Breast epithelium (tissue), 4 donors: ENCODE measurements at regions not wholly inside any gene's neighbourhood (a gene's known extent, or its start where the extent isn't known, plus 50 kb on each side); places are given as distances from the start of the nearest gene placed in this dataset.

ENCODE experiments used
- DNase-seq, 2 donors: peaks; one replicate each; pipeline ENCODE4 v3.0.0-alpha.2; 2019; ENCODE audit warnings: low spot score in 2 of 2
- H3K27ac ChIP-seq, 2 donors: fragments of 200-600 bp; sonication (generic) in 1 of 2; one replicate each; pipeline ENCODE4 v1.5.1; 2016 to 2019; ENCODE audit warnings: mild to moderate bottlenecking in 1 of 2
- H3K27me3 ChIP-seq, 2 donors: fragments of 200-600 bp; sonication (generic) in 1 of 2; one replicate each; pipeline versions ENCODE4 v1.5.1 to v1.6.0; 2017 to 2019; ENCODE audit warnings: control low read depth in 1 of 2, mild to moderate bottlenecking in 1 of 2
- H3K36me3 ChIP-seq: fragments of 200-600 bp; one replicate; pipeline ENCODE4 v1.5.1; 2019
- H3K4me1 ChIP-seq, 2 donors: fragments of 200-600 bp; sonication (generic); one replicate each; pipeline ENCODE4 v1.5.1; 2016 to 2019; ENCODE audit warnings: control low read depth in 1 of 2
- H3K4me3 ChIP-seq, 3 donors: fragments of 200-600 bp; sonication (generic); 1 replicate in 2 of 3; 2 replicates in 1 of 3; pipeline ENCODE4 v1.5.1; 2016 to 2019; ENCODE audit warnings: mild to moderate bottlenecking in 3 of 3, moderate library complexity in 2 of 3
- H3K9me3 ChIP-seq, 2 donors: fragments of 200-600 bp; sonication (generic) in 1 of 2; one replicate each; pipeline ENCODE4 v1.5.1; 2016 to 2019; ENCODE audit warnings: control low read depth in 1 of 2
- CTCF ChIP-seq, 3 donors: fragments of 450-650 bp; IDR thresholded peaks; one replicate each; pipeline ENCODE4 v1.5.1; 2016 to 2017; ENCODE audit warnings: antibody characterized with exemption in 3 of 3, mild to moderate bottlenecking in 3 of 3, moderate library complexity in 3 of 3
- POLR2A ChIP-seq: fragments of 450-650 bp; IDR thresholded peaks from one replicate; pipeline ENCODE4 v1.6.1; 2016; ENCODE audit warnings: antibody characterized with exemption, mild to moderate bottlenecking, moderate library complexity
- POLR2AphosphoS5 ChIP-seq, 3 donors: sonication (generic); formaldehyde crosslinking; IDR thresholded peaks; one replicate each; pipeline ENCODE4 v1.6.1; 2017; ENCODE audit warnings: antibody characterized with exemption in 3 of 3
- intact Hi-C: fragments of 100-400 bp; cut with DNase I; formaldehyde crosslinking; loops from one replicate; pipeline ENCODE4 v1.15.1; 2023; ENCODE audit warnings: low total_unique reads

DNA sequence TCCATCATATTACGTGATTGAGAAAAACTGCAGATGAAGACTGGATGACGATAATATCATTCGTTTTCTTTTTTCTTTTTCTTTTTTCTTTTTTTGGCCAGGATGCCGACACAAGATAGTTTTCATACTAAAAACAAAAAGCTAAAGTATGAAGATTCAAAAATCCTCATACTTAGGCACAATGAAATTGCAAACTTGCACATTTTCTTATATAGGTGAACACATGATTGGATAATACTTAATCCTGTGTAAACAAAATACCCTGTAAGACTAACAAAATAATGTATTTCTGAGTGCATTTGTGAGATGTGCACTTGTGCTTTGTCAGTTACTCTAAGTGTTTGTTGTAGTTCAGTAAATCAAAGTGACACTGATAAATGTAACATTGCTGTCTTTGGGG is 568.9 kb downstream of the ANKRD50 start:
- Histone ChIP-seq H3K4me3 (no peak overlapping the region), H3K27me3 (no peaks in the 10 kb centered on the region), H3K4me1 (no peaks in the 10 kb centered on the region), H3K9me3 (no peaks in the 10 kb centered on the region), H3K27ac (no peak overlapping the region), H3K36me3 (no peaks in the 10 kb centered on the region)
- TF ChIP-seq CTCF (IDR thresholded peaks at IDR 0.05), result no peak
- TF ChIP-seq POLR2AphosphoS5 (IDR thresholded peaks at IDR 0.05), result no peak
- no peak for TF ChIP-seq POLR2A
- intact Hi-C loops, result no loop called here
- no peak for DNase-seq

DNA sequence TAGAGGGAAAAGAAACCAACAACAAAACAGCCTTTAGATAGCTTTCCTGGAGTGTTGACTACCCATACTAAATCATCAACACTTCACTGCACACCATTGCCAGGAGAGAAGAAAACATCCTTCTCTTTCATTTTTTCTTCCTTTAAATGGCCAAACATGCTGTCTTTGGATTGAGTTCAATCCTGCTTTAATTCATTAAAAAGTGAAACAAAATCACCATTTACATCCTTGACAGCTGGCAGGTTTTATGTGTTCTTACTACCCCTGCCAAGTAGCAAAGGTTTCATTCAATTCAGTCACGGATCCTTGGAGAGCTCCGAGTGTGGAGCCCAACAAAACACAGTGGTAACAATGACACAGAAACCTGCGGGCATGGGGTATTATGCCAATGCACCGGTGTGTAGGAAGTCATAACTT is 568.3 kb downstream of the ANKRD50 start:
- intact Hi-C loops, result no loop called here
- H3K27ac ChIP-seq, result peak overlapping the region in 1 of 2 donors; percentile 30

DNA sequence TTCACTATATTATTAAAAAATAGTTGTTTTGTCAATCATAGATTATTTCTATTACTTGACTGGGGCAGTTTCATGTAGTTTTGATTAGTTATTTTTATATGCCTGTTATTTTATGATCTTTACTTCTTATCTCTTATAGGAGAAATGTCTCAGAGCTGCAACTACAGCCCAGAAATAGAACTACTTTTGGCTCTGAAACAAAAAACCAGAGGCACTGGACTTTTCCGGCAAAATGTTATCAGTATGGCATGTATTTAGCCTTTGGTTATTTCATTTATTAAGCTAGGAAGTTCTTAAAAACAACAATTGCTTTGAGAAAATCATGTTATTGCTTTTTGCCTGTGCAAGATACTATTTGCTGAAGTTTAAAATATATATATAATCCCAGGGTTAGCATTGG is 566.5 kb downstream of the ANKRD50 start:
- no peaks in the 10 kb centered on the region for H3K36me3 ChIP-seq
- no peaks in the 10 kb centered on the region for H3K9me3 ChIP-seq
- TF ChIP-seq POLR2A, result no peak
- TF ChIP-seq POLR2AphosphoS5 (IDR thresholded peaks at IDR 0.05), result no peak
- TF ChIP-seq CTCF (IDR thresholded peaks at IDR 0.05), result no peak
- H3K27me3 ChIP-seq, result no peaks in the 10 kb centered on the region
- no peak overlapping the region for H3K4me3 ChIP-seq
- no peak for DNase-seq
- intact Hi-C loops, result no loop called here
- no peak overlapping the region for H3K27ac ChIP-seq
- no peaks in the 10 kb centered on the region for H3K4me1 ChIP-seq

More for the DNA sequence above, 568.3 kb downstream of the ANKRD50 start:
- no peaks in the 10 kb centered on the region for H3K9me3 ChIP-seq
- peak overlapping the region in 1 of 3 donors; percentile 38 for H3K4me3 ChIP-seq
- H3K4me1 ChIP-seq, result no peaks in the 10 kb centered on the region
- DNase-seq, result peak in 1 of 2 donors; percentile 24
- no peak for TF ChIP-seq CTCF (IDR thresholded peaks at IDR 0.05)
- no peak for TF ChIP-seq POLR2A
- TF ChIP-seq POLR2AphosphoS5 (IDR thresholded peaks at IDR 0.05), result no peak
- H3K36me3 ChIP-seq, result no peaks in the 10 kb centered on the region
- no peaks in the 10 kb centered on the region for H3K27me3 ChIP-seq

GRCh38 chr4:124151031-124151430 is 561.5 kb downstream of the ANKRD50 start:
- no peaks in the 10 kb centered on the region for H3K9me3 ChIP-seq
- H3K4me3 ChIP-seq, result no peak overlapping the region
- no peaks in the 10 kb centered on the region for H3K4me1 ChIP-seq
- TF ChIP-seq POLR2AphosphoS5 (IDR thresholded peaks at IDR 0.05) (no peak), POLR2A (no peak), CTCF (IDR thresholded peaks at IDR 0.05) (no peak)
- no peak for DNase-seq
- H3K36me3 ChIP-seq, result no peaks in the 10 kb centered on the region
- no peak overlapping the region for H3K27ac ChIP-seq
- intact Hi-C loops, result no loop called here
- H3K27me3 ChIP-seq, result no peaks in the 10 kb centered on the region

DNA sequence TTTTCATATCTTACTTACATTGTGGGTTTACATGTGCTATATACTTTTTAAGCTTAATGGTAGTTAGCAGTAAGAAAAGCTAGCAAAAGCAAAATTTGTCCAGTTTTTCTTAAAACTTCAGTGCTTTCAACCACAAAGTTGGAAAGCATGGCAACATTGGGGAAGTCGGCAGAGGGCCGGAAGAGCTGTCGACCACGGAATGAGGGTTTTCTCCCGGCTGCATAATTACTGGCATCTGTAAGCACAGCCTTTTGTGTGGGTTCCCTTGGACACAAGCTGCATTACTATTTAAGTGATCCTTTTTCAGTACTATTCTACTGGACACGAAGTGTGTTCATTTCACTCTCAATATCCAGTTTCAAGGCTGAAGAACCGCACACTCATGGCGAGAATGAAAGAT is 560.4 kb downstream of the ANKRD50 start:
- H3K4me1 ChIP-seq, result no peaks in the 10 kb centered on the region
- no peak for TF ChIP-seq POLR2AphosphoS5 (IDR thresholded peaks at IDR 0.05)
- TF ChIP-seq POLR2A, result no peak
- no peak for TF ChIP-seq CTCF (IDR thresholded peaks at IDR 0.05)
- H3K36me3 ChIP-seq, result no peaks in the 10 kb centered on the region
- no peaks in the 10 kb centered on the region for H3K9me3 ChIP-seq
- no peak overlapping the region for H3K27ac ChIP-seq
- intact Hi-C loops, result no loop called here
- H3K4me3 ChIP-seq, result no peak overlapping the region
- DNase-seq, result no peak
- H3K27me3 ChIP-seq, result no peaks in the 10 kb centered on the region
